GM10266 (cell line): ENCODE measurements at regions not wholly inside any gene's neighbourhood (a gene's known extent, or its start where the extent isn't known, plus 50 kb on each side); places are given as distances from the start of the nearest gene placed in this dataset.
"Not testable (repeated sequence)": the region's sequence is repeated elsewhere in the genome, so short reads cannot be mapped to it uniquely, and the experiment has no call there.

ENCODE experiments used
- DNase-seq: peaks from one replicate; pipeline ENCODE4 v3.0.0; 2012; ENCODE audit errors: extremely low spot score
- CTCF ChIP-seq: IDR thresholded peaks from 2 replicates; pipeline ENCODE4 v1.5.1; 2012; ENCODE audit warnings: mild to moderate bottlenecking, low read depth; ENCODE audit not compliant: control insufficient read depth, insufficient read depth; ENCODE audit errors: missing control alignments

- TF ChIP-seq CTCF = no peak
These were observed 53.5 kb downstream of the XCL2 start for GRCh38 chr1:168490306-168490705.

GRCh38 chr1:168488138-168488537 lies 55.7 kb downstream of the XCL2 start:
- no peak for TF ChIP-seq CTCF
- DNase-seq = no peak

More at GRCh38 chr1:168490306-168490705, 53.5 kb downstream of the XCL2 start:
- no peak for DNase-seq

GRCh38 chr1:168486820-168487219 lies 57.0 kb downstream of the XCL2 start:
- not testable (repeated sequence) for DNase-seq

- DNase-seq = no peak
These were observed 58.7 kb downstream of the XCL2 start for GRCh38 chr1:168485048-168485447.

GRCh38 chr1:168484083-168484482 lies 59.7 kb downstream of the XCL2 start:
- no peak for DNase-seq

More at GRCh38 chr1:168485048-168485447, 58.7 kb downstream of the XCL2 start:
- no peak for TF ChIP-seq CTCF

GRCh38 chr1:168483539-168483938 lies 60.3 kb downstream of the XCL2 start:
- TF ChIP-seq CTCF = no peak
- DNase-seq = no peak

More at GRCh38 chr1:168484083-168484482, 59.7 kb downstream of the XCL2 start:
- no peak for TF ChIP-seq CTCF

GRCh38 chr1:168482106-168482505 lies 61.7 kb downstream of the XCL2 start:
- DNase-seq = no peak
- TF ChIP-seq CTCF = no peak

GRCh38 chr1:168481586-168481985 lies 62.2 kb downstream of the XCL2 start:
- no peak for TF ChIP-seq CTCF
- DNase-seq = no peak
